GM12892 (cell line): ENCODE measurements at regions not wholly inside any gene's neighbourhood (a gene's known extent, or its start where the extent isn't known, plus 50 kb on each side); places are given as distances from the start of the nearest gene placed in this dataset.

ENCODE experiments used
- POLR2A ChIP-seq: IDR thresholded peaks from 2 replicates; pipeline ENCODE4 v1.6.1; 2011; ENCODE audit warnings: low read depth, low read length, control low read depth
- POLR2AphosphoS5 ChIP-seq: IDR thresholded peaks from 2 replicates; pipeline ENCODE4 v1.6.1; 2011; ENCODE audit warnings: low read depth, low read length, control low read depth

DNA sequence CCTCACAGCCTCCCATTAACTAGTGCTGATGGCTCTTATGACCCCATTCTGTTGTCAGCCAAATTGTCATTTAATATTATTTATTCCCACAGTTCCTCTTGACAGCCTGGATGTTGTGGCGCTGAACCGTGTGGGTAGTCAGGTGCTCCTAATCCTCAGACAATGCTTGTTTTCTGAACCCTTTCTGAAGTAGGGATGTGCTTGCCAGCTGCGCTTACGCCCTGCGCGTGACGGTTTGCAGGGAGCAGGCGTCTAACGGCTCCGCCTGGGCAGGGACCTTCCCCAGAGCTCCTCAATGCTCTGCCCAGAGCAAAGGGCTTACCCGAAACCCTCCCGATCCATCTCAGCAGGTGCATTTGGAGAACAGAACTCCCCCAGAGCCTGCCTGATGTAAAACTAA lies 358.2 kb upstream of the MYT1L start:
- TF ChIP-seq POLR2A (no peak), POLR2AphosphoS5 (no peak)
